Neutrophil (primary cell): ENCODE measurements at regions not wholly inside any gene's neighbourhood (a gene's known extent, or its start where the extent isn't known, plus 50 kb on each side); places are given as distances from the start of the nearest gene placed in this dataset.
"Not testable (repeated sequence)": the region's sequence is repeated elsewhere in the genome, so short reads cannot be mapped to it uniquely, and the experiment has no call there.

Source experiments
- H3K27ac ChIP-seq: fragments of 200-600 bp; sonication (generic); 2 replicates; pipeline ENCODE4 v1.5.1; 2016; ENCODE audit warnings: mild to moderate bottlenecking, moderate library complexity
- H3K27me3 ChIP-seq: fragments of 200-600 bp; sonication (generic); 2 replicates; pipeline ENCODE4 v1.6.0; 2016; ENCODE audit warnings: mild to moderate bottlenecking
- H3K36me3 ChIP-seq: fragments of 200-600 bp; sonication (generic); 2 replicates; pipeline ENCODE4 v1.5.1; 2017
- H3K4me1 ChIP-seq, 2 experiments: fragments of 200-600 bp in 1 of 2; sonication (generic) in 1 of 2; 1 replicate in 1 of 2; 2 replicates in 1 of 2; pipeline versions ENCODE4 v1.5.1 to v1.6.1; 2013 to 2016; ENCODE audit warnings: low read depth in 1 of 2, low read length in 1 of 2, mild to moderate bottlenecking in 1 of 2, moderate library complexity in 1 of 2; ENCODE audit not compliant: control insufficient read depth in 1 of 2, insufficient read depth in 1 of 2
- H3K4me3 ChIP-seq, 2 experiments: fragments of 200-600 bp in 1 of 2; sonication (generic) in 1 of 2; 1 replicate in 1 of 2; 2 replicates in 1 of 2; pipeline ENCODE4 v1.5.1; 2013 to 2016; ENCODE audit warnings: low read depth in 1 of 2, low read length in 1 of 2, mild to moderate bottlenecking in 1 of 2, moderate library complexity in 1 of 2
- H3K9me3 ChIP-seq: fragments of 200-600 bp; sonication (generic); 2 replicates; pipeline ENCODE4 v1.5.1; 2016
- TF ChIP-seq, protein P1 (sequence below): fragments of 200-600 bp; sonication (generic); IDR thresholded peaks from 2 replicates; pipeline ENCODE4 v1.5.1; 2016; ENCODE audit warnings: antibody characterized with exemption

DNA sequence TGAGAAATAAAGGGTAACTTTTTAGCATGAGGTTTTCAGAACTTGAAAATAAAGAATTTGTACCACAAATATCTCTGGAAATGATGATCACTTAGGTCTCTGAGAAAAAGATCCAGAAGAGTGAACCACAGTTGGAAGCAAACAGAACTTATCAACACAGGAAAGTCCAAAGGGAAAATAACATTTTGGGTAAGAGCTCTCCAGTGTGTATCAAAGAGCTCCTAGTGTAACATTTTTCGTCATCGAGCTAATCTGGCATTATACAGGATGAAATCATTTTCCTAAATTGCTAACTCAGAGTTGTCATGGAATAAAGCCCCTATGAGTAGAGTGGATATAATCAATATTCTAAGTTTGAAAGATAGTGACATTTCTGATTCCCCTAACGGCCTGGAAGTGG, 104.0 kb downstream of the LMO4 start:
- H3K9me3 ChIP-seq = no peaks in the 10 kb centered on the region
- no peak overlapping the region for H3K4me3 ChIP-seq
- TF ChIP-seq, protein P1, sequence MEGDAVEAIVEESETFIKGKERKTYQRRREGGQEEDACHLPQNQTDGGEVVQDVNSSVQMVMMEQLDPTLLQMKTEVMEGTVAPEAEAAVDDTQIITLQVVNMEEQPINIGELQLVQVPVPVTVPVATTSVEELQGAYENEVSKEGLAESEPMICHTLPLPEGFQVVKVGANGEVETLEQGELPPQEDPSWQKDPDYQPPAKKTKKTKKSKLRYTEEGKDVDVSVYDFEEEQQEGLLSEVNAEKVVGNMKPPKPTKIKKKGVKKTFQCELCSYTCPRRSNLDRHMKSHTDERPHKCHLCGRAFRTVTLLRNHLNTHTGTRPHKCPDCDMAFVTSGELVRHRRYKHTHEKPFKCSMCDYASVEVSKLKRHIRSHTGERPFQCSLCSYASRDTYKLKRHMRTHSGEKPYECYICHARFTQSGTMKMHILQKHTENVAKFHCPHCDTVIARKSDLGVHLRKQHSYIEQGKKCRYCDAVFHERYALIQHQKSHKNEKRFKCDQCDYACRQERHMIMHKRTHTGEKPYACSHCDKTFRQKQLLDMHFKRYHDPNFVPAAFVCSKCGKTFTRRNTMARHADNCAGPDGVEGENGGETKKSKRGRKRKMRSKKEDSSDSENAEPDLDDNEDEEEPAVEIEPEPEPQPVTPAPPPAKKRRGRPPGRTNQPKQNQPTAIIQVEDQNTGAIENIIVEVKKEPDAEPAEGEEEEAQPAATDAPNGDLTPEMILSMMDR = no peak
- H3K27me3 ChIP-seq = no peaks in the 10 kb centered on the region
- no peak overlapping the region for H3K27ac ChIP-seq
- H3K4me1 ChIP-seq = no peaks in the 10 kb centered on the region
- no peaks in the 10 kb centered on the region for H3K36me3 ChIP-seq

DNA sequence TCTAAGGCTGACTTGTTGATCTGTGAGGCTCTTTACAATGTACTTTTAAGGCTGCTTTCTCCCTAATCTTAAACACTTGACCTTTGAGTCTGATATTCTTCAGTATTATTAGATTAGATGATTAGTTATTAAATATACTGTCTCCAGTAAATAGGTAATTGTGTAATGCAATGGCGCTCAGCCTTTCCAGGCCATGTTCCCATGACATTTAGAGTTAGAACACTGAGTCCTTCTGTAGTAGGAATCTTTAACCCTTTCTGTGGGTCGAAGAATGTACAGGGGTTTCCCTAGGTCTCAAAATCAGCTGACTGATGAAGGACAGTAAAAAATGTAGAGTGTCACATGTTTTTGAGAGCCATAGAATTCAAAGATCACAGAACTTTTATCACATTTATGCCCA, 104.4 kb downstream of the LMO4 start:
- H3K27me3 ChIP-seq, H3K27ac ChIP-seq, H3K4me3 ChIP-seq, H3K4me1 ChIP-seq, H3K36me3 ChIP-seq, H3K9me3 ChIP-seq: not testable (repeated sequence)

DNA sequence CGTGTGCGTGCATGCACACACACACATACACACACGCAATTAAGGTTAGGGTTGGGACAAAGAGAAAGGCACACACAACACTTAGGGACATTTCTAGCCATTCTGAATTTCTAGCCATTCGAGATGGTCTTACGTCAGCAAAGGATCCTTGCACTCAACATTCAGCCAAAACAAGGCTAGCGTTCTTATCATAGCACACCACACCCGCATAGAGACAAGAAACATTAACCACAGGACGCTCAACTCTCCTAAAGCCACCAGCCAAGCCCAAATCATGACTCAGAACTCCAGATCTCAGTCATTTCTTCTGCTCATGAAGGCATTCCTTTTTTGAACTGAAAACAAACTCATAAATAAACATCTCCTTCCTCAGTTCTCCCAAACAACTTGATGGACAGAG, 106.8 kb downstream of the LMO4 start:
- Histone ChIP-seq H3K36me3 (no peaks in the 10 kb centered on the region), H3K9me3 (no peaks in the 10 kb centered on the region), H3K4me3 (no peak overlapping the region), H3K27ac (no peak overlapping the region), H3K4me1 (no peaks in the 10 kb centered on the region), H3K27me3 (no peaks in the 10 kb centered on the region)
- TF ChIP-seq, protein P1 = no peak

DNA sequence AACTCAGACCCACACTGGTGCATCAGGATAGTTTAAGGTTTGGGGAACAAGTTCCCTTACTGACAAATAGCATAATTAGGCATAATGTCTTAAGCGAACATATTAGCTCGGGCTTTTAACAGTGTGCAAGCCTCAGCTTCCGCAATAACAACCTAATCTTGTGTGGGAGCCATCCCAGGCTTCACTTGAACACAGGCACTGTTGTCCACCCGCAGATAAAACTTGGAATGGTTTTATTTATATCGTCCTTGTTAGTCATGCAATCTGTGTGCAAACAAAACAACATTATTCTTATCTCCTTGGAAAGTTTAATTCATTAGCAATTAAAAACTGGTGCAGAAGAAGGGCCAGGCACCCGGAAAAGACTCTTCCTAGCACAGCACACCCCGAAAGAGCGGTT, 107.4 kb downstream of the LMO4 start:
- H3K36me3 ChIP-seq, H3K4me3 ChIP-seq, H3K27ac ChIP-seq, H3K9me3 ChIP-seq, H3K4me1 ChIP-seq, H3K27me3 ChIP-seq: not testable (repeated sequence)

DNA sequence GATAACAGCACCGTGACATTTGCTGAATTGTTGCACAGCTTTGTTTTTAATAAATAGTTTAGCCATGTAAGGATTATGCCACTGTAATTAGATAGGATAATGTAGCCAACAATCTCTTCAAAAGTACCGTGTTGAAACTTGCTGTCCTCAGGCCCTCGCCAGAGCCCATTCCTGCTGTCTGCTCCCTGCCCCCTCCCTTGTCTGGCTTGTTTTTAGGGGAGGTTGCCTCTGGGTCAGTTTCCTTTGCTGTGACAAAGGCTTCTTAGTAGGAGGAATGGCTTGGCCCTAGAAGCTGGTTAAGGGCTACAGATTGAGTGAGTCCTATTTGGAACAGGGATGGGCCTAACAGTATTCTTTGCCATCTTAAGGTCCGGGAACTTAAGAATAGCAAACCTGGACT, 107.9 kb downstream of the LMO4 start:
- no peak overlapping the region for H3K4me3 ChIP-seq
- no peaks in the 10 kb centered on the region for H3K9me3 ChIP-seq
- H3K36me3 ChIP-seq = no peaks in the 10 kb centered on the region
- TF ChIP-seq, protein P1 = no peak
- H3K4me1 ChIP-seq = no peaks in the 10 kb centered on the region
- no peaks in the 10 kb centered on the region for H3K27me3 ChIP-seq
- no peak overlapping the region for H3K27ac ChIP-seq

DNA sequence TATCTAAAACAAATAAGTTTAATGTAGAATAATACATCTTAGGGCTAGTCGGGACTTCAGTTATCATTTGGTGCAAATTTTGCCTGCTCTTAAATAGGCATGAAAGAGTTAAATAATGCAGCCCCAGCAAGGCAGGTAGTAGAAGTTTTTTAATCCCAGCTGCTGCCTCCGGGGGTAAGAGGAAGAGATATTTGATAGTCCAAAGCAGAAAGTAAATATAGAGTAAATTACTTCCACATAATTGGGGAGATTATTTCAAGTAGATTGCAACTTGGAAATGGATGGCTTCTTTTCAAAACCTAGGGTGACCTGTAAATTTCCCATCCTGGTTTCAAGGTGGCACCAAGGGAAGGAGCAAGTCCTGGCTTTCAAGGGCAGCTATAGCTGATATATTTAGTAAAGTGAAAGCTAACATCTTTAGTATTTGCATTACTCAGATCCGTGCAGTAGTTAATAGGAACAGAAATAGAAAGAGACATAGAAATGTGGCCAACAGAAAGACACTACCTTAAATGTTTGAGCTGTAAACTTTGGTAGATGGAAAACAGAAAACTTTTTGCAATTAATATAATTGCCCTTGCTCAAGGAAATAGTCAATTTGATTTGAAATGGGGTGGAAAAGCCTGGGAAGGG, 109.1 kb downstream of the LMO4 start:
- Histone ChIP-seq H3K4me3 (no peak overlapping the region), H3K9me3 (no peaks in the 10 kb centered on the region), H3K27ac (no peak overlapping the region), H3K27me3 (no peaks in the 10 kb centered on the region), H3K36me3 (no peaks in the 10 kb centered on the region), H3K4me1 (no peaks in the 10 kb centered on the region)
- TF ChIP-seq, protein P1 = no peak

DNA sequence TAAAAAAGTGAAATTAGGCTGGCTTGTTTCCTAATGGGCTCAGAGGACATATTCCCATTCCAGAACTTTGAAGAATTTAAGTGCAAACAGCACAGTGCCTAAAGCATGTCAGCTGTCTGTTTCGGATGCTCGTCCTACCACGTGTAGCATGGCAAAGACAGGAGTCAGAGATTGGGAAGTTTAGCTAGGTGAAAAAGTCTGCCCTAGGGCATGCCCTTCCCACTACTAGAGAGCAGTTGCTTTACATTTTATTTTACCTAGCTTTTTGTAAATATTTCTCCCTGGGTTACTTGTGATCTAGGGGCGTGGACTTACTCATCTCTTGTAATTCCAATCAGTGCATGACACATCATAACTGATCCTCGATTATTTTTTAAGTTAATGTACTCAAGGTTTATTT, 111.1 kb downstream of the LMO4 start:
- H3K4me3 ChIP-seq = no peak overlapping the region
- no peaks in the 10 kb centered on the region for H3K9me3 ChIP-seq
- no peaks in the 10 kb centered on the region for H3K4me1 ChIP-seq
- H3K27ac ChIP-seq = no peak overlapping the region
- H3K27me3 ChIP-seq = no peaks in the 10 kb centered on the region
- TF ChIP-seq, protein P1 = no peak
- H3K36me3 ChIP-seq = no peaks in the 10 kb centered on the region
